ENCODE measurements at regions not wholly inside any gene's neighbourhood (a gene's known extent, or its start where the extent isn't known, plus 50 kb on each side); places are given as distances from the start of the nearest gene placed in this dataset.

- Histone ChIP-seq H3K9me3 (ENCODE audit: control insufficient read depth, insufficient read depth, low read depth, low read length) (no peaks in the 10 kb centered on the region), H3K27me3 (ENCODE audit: control insufficient read depth, insufficient read depth, low read length) (no peaks in the 10 kb centered on the region), H3K4me3 (ENCODE audit: low read depth in 2 of 2, low read length in 2 of 2) (no peak overlapping the region), H3K27ac (ENCODE audit: low read length) (no peak overlapping the region), H3K4me1 (ENCODE audit: control insufficient read depth, insufficient read depth, low read length) (no peaks in the 10 kb centered on the region), H3K36me3 (ENCODE audit: control insufficient read depth, insufficient read depth, low read length) (no peaks in the 10 kb centered on the region)
- ChIA-PET CTCF (no interaction called here), POLR2A (no interaction called here)
- no TSS peak for BruUV-seq (replicated peaks)
- in situ Hi-C loops (cut with HindIII; ENCODE audit: low pct_unique_long_range_greater_than_20kb, low sequenced_read_pairs) (no loop called here), intact Hi-C loops (cut with micrococcal nuclease; ENCODE audit: unreplicated experiment) (no loop called here)
- no peak for TF ChIP-seq SIN3A (IDR thresholded peaks at IDR 0.05; ENCODE audit: borderline replicate concordance, insufficient read depth, low read depth, low read length)
- no peak for TF ChIP-seq POLR2AphosphoS5 (IDR thresholded peaks at IDR 0.05; ENCODE audit: low read depth, low read length)
- TF ChIP-seq TCF7L2 (IDR thresholded peaks at IDR 0.05; ENCODE audit: low read depth, low read length): no peak
- ATAC-seq (no peak), DNase-seq (ENCODE audit: low read depth, low spot score) (no peak)
Observed at GRCh38 chr18:60675126-60675525, 302.6 kb upstream of the MC4R start.

GRCh38 chr18:60675801-60676200 lies 303.2 kb upstream of the MC4R start:
- intact Hi-C loops (cut with micrococcal nuclease; ENCODE audit: unreplicated experiment): no loop called here
- H3K36me3 ChIP-seq (ENCODE audit: control insufficient read depth, insufficient read depth, low read length): no peaks in the 10 kb centered on the region
- no peak for ATAC-seq
- H3K27ac ChIP-seq (ENCODE audit: low read length): no peak overlapping the region
- DNase-seq (ENCODE audit: low read depth, low spot score): no peak
- no TSS peak for BruUV-seq (replicated peaks)
- H3K4me1 ChIP-seq (ENCODE audit: control insufficient read depth, insufficient read depth, low read length): no peaks in the 10 kb centered on the region
- H3K27me3 ChIP-seq (ENCODE audit: control insufficient read depth, insufficient read depth, low read length): no peaks in the 10 kb centered on the region
- H3K9me3 ChIP-seq (ENCODE audit: control insufficient read depth, insufficient read depth, low read depth, low read length): no peaks in the 10 kb centered on the region
- H3K4me3 ChIP-seq (ENCODE audit: low read depth in 2 of 2, low read length in 2 of 2): no peak overlapping the region
- no peak for TF ChIP-seq REST (IDR thresholded peaks at IDR 0.05; ENCODE audit: insufficient read depth in 1 of 2, low read depth in 2 of 2, low read length in 1 of 2)
- no peak for TF ChIP-seq SIN3A (IDR thresholded peaks at IDR 0.05; ENCODE audit: borderline replicate concordance, insufficient read depth, low read depth, low read length)
- TF ChIP-seq POLR2AphosphoS5 (IDR thresholded peaks at IDR 0.05; ENCODE audit: low read depth, low read length): no peak
- no peak for TF ChIP-seq CTCF (IDR thresholded peaks at IDR 0.05)
- no peak for TF ChIP-seq TCF7L2 (IDR thresholded peaks at IDR 0.05; ENCODE audit: low read depth, low read length)
- ChIA-PET POLR2A (no interaction called here), CTCF (no interaction called here)
- in situ Hi-C loops (cut with HindIII; ENCODE audit: low pct_unique_long_range_greater_than_20kb, low sequenced_read_pairs): no loop called here

GRCh38 chr18:60676815-60677214 lies 304.2 kb upstream of the MC4R start:
- Histone ChIP-seq H3K27ac (ENCODE audit: low read length) (no peak overlapping the region), H3K36me3 (ENCODE audit: control insufficient read depth, insufficient read depth, low read length) (no peaks in the 10 kb centered on the region), H3K4me3 (ENCODE audit: low read depth in 2 of 2, low read length in 2 of 2) (no peak overlapping the region), H3K9me3 (ENCODE audit: control insufficient read depth, insufficient read depth, low read depth, low read length) (no peaks in the 10 kb centered on the region), H3K27me3 (ENCODE audit: control insufficient read depth, insufficient read depth, low read length) (no peaks in the 10 kb centered on the region), H3K4me1 (ENCODE audit: control insufficient read depth, insufficient read depth, low read length) (no peaks in the 10 kb centered on the region)
- intact Hi-C loops (cut with micrococcal nuclease; ENCODE audit: unreplicated experiment) (no loop called here), in situ Hi-C loops (cut with HindIII; ENCODE audit: low pct_unique_long_range_greater_than_20kb, low sequenced_read_pairs) (no loop called here)
- ATAC-seq (no peak), DNase-seq (ENCODE audit: low read depth, low spot score) (no peak)
- ChIA-PET CTCF (no interaction called here), POLR2A (no interaction called here)
- TF ChIP-seq SIN3A (IDR thresholded peaks at IDR 0.05; ENCODE audit: borderline replicate concordance, insufficient read depth, low read depth, low read length): no peak
- no peak for TF ChIP-seq REST (IDR thresholded peaks at IDR 0.05; ENCODE audit: insufficient read depth in 1 of 2, low read depth in 2 of 2, low read length in 1 of 2)
- TF ChIP-seq CTCF (IDR thresholded peaks at IDR 0.05): no peak
- TF ChIP-seq TCF7L2 (IDR thresholded peaks at IDR 0.05; ENCODE audit: low read depth, low read length): no peak
- BruUV-seq (replicated peaks): no TSS peak
